ENCODE measurements at regions not wholly inside any gene's neighbourhood (a gene's known extent, or its start where the extent isn't known, plus 50 kb on each side); places are given as distances from the start of the nearest gene placed in this dataset.

DNA sequence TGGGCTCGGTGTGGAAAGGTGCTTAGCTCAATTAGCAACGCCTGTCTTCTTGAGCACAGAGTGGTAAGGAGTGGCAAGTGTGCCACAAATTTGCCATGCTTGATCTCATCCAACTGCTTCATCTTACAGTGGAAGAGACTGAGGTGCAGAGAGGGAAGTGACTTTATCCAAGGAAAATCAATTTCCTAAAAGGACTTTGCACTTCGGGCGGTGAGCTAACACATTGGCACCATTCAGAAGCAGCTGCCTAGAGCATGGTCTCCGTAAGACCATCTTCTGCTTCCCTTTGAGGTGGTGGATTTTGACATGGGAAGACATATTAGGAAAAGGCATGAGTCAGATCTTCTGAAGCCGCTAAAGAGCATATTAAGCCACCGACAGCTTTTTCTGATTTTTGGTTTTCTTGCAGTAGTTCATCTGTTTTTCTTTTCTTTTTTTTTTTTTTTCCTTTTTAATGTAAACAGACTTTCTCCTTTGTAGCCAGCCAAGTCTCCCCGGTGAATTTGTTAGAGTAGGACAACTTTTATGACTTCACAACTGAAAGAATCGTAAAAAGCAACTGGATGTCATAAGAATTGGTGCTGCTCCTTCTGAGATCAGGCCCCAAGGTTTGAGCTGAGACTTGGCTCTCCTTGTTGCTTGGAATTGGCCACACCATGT lies 273.2 kb downstream of the CDC5L start:
- Histone ChIP-seq H3F3A (ENCODE audit: insufficient read depth, low read length) (no peaks in the 10 kb centered on the region), H3K9me2 (ENCODE audit: low read depth, low read length) (no peaks in the 10 kb centered on the region), H3K36me3 (ENCODE audit: insufficient read depth, low read length) (no peaks in the 10 kb centered on the region), H2AFZ (ENCODE audit: low read length) (no peak overlapping the region), H4K20me1 (ENCODE audit: insufficient read depth, low read length) (no peaks in the 10 kb centered on the region), H3K27me3 (ENCODE audit: insufficient read depth, low read length) (no peaks in the 10 kb centered on the region), H3K4me1 (ENCODE audit: insufficient read depth, low read length, severe bottlenecking) (no peaks in the 10 kb centered on the region), H3K9ac (ENCODE audit: low read length) (no peak overlapping the region), H3K27ac (ENCODE audit: low read depth, low read length, poor library complexity, severe bottlenecking) (no peak overlapping the region), H3K4me3 (ENCODE audit: low read depth, low read length, poor library complexity, severe bottlenecking) (no peak overlapping the region), H3K9me3 (ENCODE audit: low read length) (no peaks in the 10 kb centered on the region), H3K4me2 (ENCODE audit: low read length) (no peak overlapping the region), H3K79me2 (ENCODE audit: insufficient read depth, low read length) (no peaks in the 10 kb centered on the region)
- no peak for TF ChIP-seq EZH2 (IDR thresholded peaks at IDR 0.05; ENCODE audit: borderline replicate concordance, low read length)
- TF ChIP-seq, protein P1, sequence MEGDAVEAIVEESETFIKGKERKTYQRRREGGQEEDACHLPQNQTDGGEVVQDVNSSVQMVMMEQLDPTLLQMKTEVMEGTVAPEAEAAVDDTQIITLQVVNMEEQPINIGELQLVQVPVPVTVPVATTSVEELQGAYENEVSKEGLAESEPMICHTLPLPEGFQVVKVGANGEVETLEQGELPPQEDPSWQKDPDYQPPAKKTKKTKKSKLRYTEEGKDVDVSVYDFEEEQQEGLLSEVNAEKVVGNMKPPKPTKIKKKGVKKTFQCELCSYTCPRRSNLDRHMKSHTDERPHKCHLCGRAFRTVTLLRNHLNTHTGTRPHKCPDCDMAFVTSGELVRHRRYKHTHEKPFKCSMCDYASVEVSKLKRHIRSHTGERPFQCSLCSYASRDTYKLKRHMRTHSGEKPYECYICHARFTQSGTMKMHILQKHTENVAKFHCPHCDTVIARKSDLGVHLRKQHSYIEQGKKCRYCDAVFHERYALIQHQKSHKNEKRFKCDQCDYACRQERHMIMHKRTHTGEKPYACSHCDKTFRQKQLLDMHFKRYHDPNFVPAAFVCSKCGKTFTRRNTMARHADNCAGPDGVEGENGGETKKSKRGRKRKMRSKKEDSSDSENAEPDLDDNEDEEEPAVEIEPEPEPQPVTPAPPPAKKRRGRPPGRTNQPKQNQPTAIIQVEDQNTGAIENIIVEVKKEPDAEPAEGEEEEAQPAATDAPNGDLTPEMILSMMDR (IDR thresholded peaks at IDR 0.05; ENCODE audit: low read length) = no peak

DNA sequence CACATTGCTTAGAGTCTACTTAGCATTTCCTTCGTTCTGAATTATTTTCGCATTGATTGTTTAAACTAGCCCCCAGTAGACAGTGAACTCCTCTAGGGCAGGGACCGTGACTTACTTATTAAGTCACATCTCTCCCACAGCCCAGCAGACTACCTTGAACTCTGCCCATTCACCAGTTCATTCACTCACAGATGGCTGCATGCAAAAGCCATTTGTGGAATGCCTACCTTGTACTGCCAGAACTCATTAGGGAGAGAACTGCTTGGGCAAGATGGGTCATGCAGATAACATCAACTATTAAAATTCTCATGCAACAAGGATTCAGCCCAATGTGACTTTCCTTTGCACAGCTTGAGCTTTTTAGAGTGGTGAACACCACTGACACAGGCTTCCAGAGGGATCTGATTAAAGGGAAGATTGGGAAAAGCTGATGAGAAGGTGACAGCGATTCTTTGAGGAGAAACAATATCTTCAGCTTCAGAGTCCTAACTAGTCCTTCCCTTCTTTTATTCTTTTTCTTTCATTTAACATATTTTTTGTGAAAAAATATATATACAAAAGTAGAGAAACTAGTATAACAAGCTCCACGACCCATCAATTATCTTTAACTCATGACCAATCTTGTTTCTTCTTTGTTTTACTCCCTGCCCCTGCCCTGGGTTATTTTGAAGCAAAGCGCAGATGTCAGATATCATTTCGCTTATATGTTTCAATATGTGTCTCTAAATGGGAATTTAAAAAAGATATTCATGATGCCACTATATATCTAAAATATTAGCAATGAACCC lies 273.9 kb downstream of the CDC5L start:
- Histone ChIP-seq H4K20me1 (ENCODE audit: insufficient read depth, low read length) (no peaks in the 10 kb centered on the region), H3K4me2 (ENCODE audit: low read length) (no peak overlapping the region), H3K9ac (ENCODE audit: low read length) (no peak overlapping the region), H3K79me2 (ENCODE audit: insufficient read depth, low read length) (no peaks in the 10 kb centered on the region), H3F3A (ENCODE audit: insufficient read depth, low read length) (no peaks in the 10 kb centered on the region), H3K9me3 (ENCODE audit: low read length) (no peaks in the 10 kb centered on the region), H3K9me2 (ENCODE audit: low read depth, low read length) (no peaks in the 10 kb centered on the region), H3K27ac (ENCODE audit: low read depth, low read length, poor library complexity, severe bottlenecking) (no peak overlapping the region), H2AFZ (ENCODE audit: low read length) (no peak overlapping the region), H3K27me3 (ENCODE audit: insufficient read depth, low read length) (no peaks in the 10 kb centered on the region), H3K36me3 (ENCODE audit: insufficient read depth, low read length) (no peaks in the 10 kb centered on the region), H3K4me1 (ENCODE audit: insufficient read depth, low read length, severe bottlenecking) (no peaks in the 10 kb centered on the region), H3K4me3 (ENCODE audit: low read depth, low read length, poor library complexity, severe bottlenecking) (no peak overlapping the region)
- TF ChIP-seq EZH2 (IDR thresholded peaks at IDR 0.05; ENCODE audit: borderline replicate concordance, low read length) = no peak
- TF ChIP-seq, protein P1 (IDR thresholded peaks at IDR 0.05; ENCODE audit: low read length) = no peak

DNA sequence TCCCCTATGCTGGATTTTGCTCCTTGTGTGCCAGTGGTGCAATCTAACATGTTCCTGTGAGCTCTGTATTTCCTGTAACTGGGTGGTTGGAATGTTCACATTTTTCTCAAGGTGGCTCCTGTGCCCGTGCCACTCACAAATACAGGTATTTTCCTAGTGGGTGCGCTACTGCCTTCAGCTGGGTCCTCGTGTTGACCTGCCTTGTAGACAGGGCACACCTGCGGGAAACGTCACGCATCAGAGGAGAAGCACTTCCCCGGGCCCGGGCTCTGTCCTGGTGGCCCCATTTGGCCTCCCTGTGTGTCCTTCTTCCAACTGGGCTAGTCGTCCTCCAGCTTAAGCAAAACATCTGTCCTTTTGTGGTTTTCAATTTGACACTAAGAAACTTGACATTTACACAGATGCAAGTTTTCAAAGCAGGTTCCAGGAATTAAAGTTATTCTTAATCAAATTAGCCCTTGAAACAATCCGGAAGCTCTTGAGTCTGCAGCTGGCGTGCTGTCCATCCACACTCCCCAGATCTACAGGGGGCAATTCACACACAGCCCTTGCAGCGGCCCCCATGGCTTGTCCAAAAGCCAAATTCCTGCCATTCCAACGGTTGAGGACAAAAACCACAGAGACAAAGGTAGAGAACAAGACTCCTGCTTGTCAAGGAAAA lies 275.1 kb downstream of the CDC5L start:
- Histone ChIP-seq H3K9me2 (ENCODE audit: low read depth, low read length) (no peaks in the 10 kb centered on the region), H3K36me3 (ENCODE audit: insufficient read depth, low read length) (no peaks in the 10 kb centered on the region), H3F3A (ENCODE audit: insufficient read depth, low read length) (no peaks in the 10 kb centered on the region), H2AFZ (ENCODE audit: low read length) (no peak overlapping the region), H3K4me3 (ENCODE audit: low read depth, low read length, poor library complexity, severe bottlenecking) (no peak overlapping the region), H3K4me1 (ENCODE audit: insufficient read depth, low read length, severe bottlenecking) (no peaks in the 10 kb centered on the region), H3K9ac (ENCODE audit: low read length) (no peak overlapping the region), H3K27ac (ENCODE audit: low read depth, low read length, poor library complexity, severe bottlenecking) (no peak overlapping the region), H3K79me2 (ENCODE audit: insufficient read depth, low read length) (no peaks in the 10 kb centered on the region), H3K27me3 (ENCODE audit: insufficient read depth, low read length) (no peaks in the 10 kb centered on the region), H3K4me2 (ENCODE audit: low read length) (no peak overlapping the region), H3K9me3 (ENCODE audit: low read length) (no peaks in the 10 kb centered on the region), H4K20me1 (ENCODE audit: insufficient read depth, low read length) (no peaks in the 10 kb centered on the region)
- TF ChIP-seq EZH2 (IDR thresholded peaks at IDR 0.05; ENCODE audit: borderline replicate concordance, low read length) = no peak
- TF ChIP-seq, protein P1 (IDR thresholded peaks at IDR 0.05; ENCODE audit: low read length) = no peak

Data from OCI-LY1 (cell line).